Trophoblast cell (in vitro differentiated cells and primary cell): ENCODE measurements at regions not wholly inside any gene's neighbourhood (a gene's known extent, or its start where the extent isn't known, plus 50 kb on each side); places are given as distances from the start of the nearest gene placed in this dataset.

Experiments
- DNase-seq, 2 donors: peaks; one replicate each; pipeline ENCODE4 v3.0.0-alpha.2; 2016
- H2AFZ ChIP-seq: 2 replicates; pipeline ENCODE4 v1.6.1; 2013; ENCODE audit warnings: low read length, moderate library complexity, mild to moderate bottlenecking; ENCODE audit not compliant: insufficient read depth, poor library complexity
- H2AK5ac ChIP-seq: 2 replicates; pipeline ENCODE4 v1.6.1; 2013; ENCODE audit warnings: mild to moderate bottlenecking, low read length
- H2BK120ac ChIP-seq: 2 replicates; pipeline ENCODE4 v1.6.1; 2013; ENCODE audit warnings: low read length, mild to moderate bottlenecking, moderate library complexity; ENCODE audit not compliant: insufficient read depth, poor library complexity
- H2BK12ac ChIP-seq: 2 replicates; pipeline ENCODE4 v1.6.1; 2013; ENCODE audit warnings: mild to moderate bottlenecking, low read length, moderate library complexity
- H2BK5ac ChIP-seq: 2 replicates; pipeline ENCODE4 v1.6.1; 2013; ENCODE audit warnings: low read length, low read depth, moderate library complexity, mild to moderate bottlenecking; ENCODE audit not compliant: poor library complexity
- H3K14ac ChIP-seq: 2 replicates; pipeline ENCODE4 v1.6.1; 2013; ENCODE audit warnings: mild to moderate bottlenecking, low read length
- H3K18ac ChIP-seq: 2 replicates; pipeline ENCODE4 v1.6.1; 2013; ENCODE audit warnings: mild to moderate bottlenecking, low read length
- H3K23ac ChIP-seq: 2 replicates; pipeline ENCODE4 v1.6.1; 2013; ENCODE audit warnings: low read length
- H3K27ac ChIP-seq: 2 replicates; pipeline ENCODE4 v1.5.1; 2013; ENCODE audit warnings: low read depth, mild to moderate bottlenecking, inconsistent platforms, low read length, moderate library complexity
- H3K27me3 ChIP-seq: 2 replicates; pipeline ENCODE4 v1.6.1; 2013; ENCODE audit warnings: inconsistent platforms, mild to moderate bottlenecking, low read length, moderate library complexity; ENCODE audit not compliant: insufficient read depth
- H3K36me3 ChIP-seq, 2 experiments: 1 replicate in 1 of 2; 2 replicates in 1 of 2; pipeline ENCODE4 v1.6.1; 2013; ENCODE audit warnings: low read length in 2 of 2, mild to moderate bottlenecking in 2 of 2, moderate library complexity in 1 of 2; ENCODE audit not compliant: insufficient read depth in 2 of 2, control insufficient read depth in 1 of 2
- H3K4ac ChIP-seq: 2 replicates; pipeline ENCODE4 v1.6.1; 2013; ENCODE audit warnings: low read depth, mild to moderate bottlenecking, low read length, moderate library complexity
- H3K4me1 ChIP-seq, 2 experiments: 1 replicate in 1 of 2; 2 replicates in 1 of 2; pipeline ENCODE4 v1.6.1; 2013; ENCODE audit warnings: low read length in 2 of 2, mild to moderate bottlenecking in 2 of 2, moderate library complexity in 1 of 2; ENCODE audit not compliant: insufficient read depth in 2 of 2, control insufficient read depth in 1 of 2
- H3K4me2 ChIP-seq: 2 replicates; pipeline ENCODE4 v1.6.1; 2013; ENCODE audit warnings: inconsistent platforms, mild to moderate bottlenecking, low read length, moderate library complexity
- H3K4me3 ChIP-seq: 2 replicates; pipeline ENCODE4 v1.5.1; 2013; ENCODE audit warnings: mild to moderate bottlenecking, low read depth, low read length, inconsistent platforms
- H3K79me1 ChIP-seq: one replicate; pipeline ENCODE4 v1.6.1; 2013; ENCODE audit warnings: low read length
- H3K79me2 ChIP-seq: 2 replicates; pipeline ENCODE4 v1.6.1; 2013; ENCODE audit warnings: low read length, mild to moderate bottlenecking; ENCODE audit not compliant: control insufficient read depth, insufficient read depth, poor library complexity
- H3K9ac ChIP-seq: 2 replicates; pipeline ENCODE4 v1.6.1; 2013; ENCODE audit warnings: mild to moderate bottlenecking, low read length
- H3K9me3 ChIP-seq: 2 replicates; pipeline ENCODE4 v1.6.1; 2013; ENCODE audit warnings: low read depth, mild to moderate bottlenecking, control low read depth, inconsistent platforms, low read length; ENCODE audit not compliant: insufficient read depth
- H4K12ac ChIP-seq: 2 replicates; pipeline ENCODE4 v1.6.1; 2013; ENCODE audit warnings: low read depth, mild to moderate bottlenecking, low read length, moderate library complexity
- H4K8ac ChIP-seq: 2 replicates; pipeline ENCODE4 v1.6.1; 2013; ENCODE audit warnings: low read depth, mild to moderate bottlenecking, low read length, moderate library complexity
- H4K91ac ChIP-seq: one replicate; pipeline ENCODE4 v1.6.1; 2013; ENCODE audit warnings: low read depth, mild to moderate bottlenecking, low read length, moderate library complexity
- WGBS: extraction: QIAGEN DNeasy Blood & Tissue Kit; methylation state at CpG from one replicate; pipeline ENCODE4 v1.1.7; 2013; ENCODE audit warnings: missing lambda C conversion rate; ENCODE audit not compliant: insufficient read length, insufficient coverage; ENCODE audit errors: extremely low coverage; 5-methylcytosine and 5-hydroxymethylcytosine counted together

DNA sequence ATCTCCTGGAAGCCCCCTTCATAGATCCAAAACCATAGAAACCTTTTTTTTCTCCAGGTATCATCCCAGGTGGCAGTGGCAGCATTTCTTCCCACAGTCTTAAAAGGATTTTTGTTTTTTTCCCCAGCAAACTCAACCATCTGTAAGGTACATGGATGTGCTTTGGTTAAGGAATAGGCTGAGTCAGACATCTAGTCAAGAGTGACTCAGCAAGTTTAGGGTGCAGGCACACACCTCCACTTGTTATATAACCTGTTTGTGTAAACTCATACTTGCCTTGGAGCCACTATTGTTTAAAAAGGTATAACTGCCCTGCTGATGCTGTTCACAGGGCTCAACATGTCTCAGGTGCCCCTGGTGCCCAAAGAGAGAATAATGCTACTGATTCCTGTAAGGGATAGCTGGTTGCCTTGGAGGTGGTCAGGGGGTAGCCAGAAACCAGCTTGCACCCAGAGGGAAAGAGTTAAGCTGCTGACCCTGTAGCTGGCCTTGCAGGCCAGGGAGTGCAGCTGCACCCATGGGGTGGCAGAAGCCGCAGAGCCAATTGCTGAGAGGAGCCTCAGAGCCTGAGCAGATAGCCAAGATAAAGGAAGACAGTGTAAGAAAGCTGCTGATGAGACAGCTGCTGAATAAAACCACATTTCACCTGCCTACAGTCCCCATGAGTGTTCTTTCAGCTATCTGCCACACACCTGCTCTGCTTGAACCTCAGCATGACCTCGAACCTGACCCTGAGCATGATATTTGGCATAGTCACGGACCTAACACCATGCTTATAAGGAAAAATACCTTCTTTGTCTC is 1726.1 kb upstream of the RAG2 start:
- Histone ChIP-seq H2AFZ (no peak overlapping the region), H3K4me1 (no peaks in the 10 kb centered on the region), H4K91ac (no peak overlapping the region), H3K4me2 (no peak overlapping the region), H3K23ac (no peak overlapping the region), H2BK12ac (no peak overlapping the region), H3K9me3 (no peaks in the 10 kb centered on the region), H3K27me3 (no peaks in the 10 kb centered on the region), H3K79me1 (no peaks in the 10 kb centered on the region), H3K18ac (no peak overlapping the region), H2BK120ac (no peak overlapping the region), H3K4ac (no peak overlapping the region), H3K14ac (no peak overlapping the region), H4K8ac (no peak overlapping the region), H3K4me3 (no peak overlapping the region), H3K79me2 (no peaks in the 10 kb centered on the region), H3K9ac (no peak overlapping the region), H2AK5ac (no peak overlapping the region), H4K12ac (no peak overlapping the region), H3K36me3 (no peaks in the 10 kb centered on the region), H2BK5ac (no peak overlapping the region), H3K27ac (no peak overlapping the region)
- DNase-seq, result no peak
- no CpG with 5 or more reads among the region's 3 CpGs for WGBS

DNA sequence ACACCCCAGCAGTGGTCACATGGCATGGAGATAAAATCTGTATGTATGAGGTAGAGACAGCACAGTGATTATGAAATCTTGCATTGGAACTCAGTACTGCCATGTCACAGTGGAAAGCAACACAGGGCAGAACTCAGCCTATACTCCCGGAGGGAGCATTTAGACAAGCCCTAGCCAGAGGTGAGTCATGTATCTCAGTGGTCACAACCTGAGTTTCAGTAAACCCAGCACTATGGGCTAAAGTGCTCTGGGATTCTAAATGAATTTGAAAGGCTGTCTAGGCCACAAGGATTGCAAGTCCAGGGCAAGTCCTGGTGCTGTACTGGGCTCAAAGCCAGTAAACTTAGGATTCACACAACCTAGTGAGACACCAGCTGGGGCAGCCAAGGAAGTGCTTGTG is 1717.1 kb upstream of the RAG2 start:
- no CpG with 5 or more reads among the region's 1 CpG for WGBS
- no peak overlapping the region for H3K18ac ChIP-seq
- no peak overlapping the region for H3K4me3 ChIP-seq
- peak overlapping the region; percentile 13 for H3K27ac ChIP-seq
- peak overlapping the region; percentile 56 for H4K91ac ChIP-seq
- H2BK5ac ChIP-seq, result peak overlapping the region; percentile 45
- H3K36me3 ChIP-seq, result no peaks in the 10 kb centered on the region
- H3K27me3 ChIP-seq, result no peaks in the 10 kb centered on the region
- peaks cover 2% of the 10 kb centered on the region for H3K79me2 ChIP-seq
- DNase-seq, result peak; percentile 34 to 63
- H4K12ac ChIP-seq, result no peak overlapping the region
- no peak overlapping the region for H4K8ac ChIP-seq
- no peak overlapping the region for H3K14ac ChIP-seq
- peaks cover 0 to 5% of the 10 kb centered on the region in 2 experiments for H3K4me1 ChIP-seq
- H3K23ac ChIP-seq, result no peak overlapping the region
- no peak overlapping the region for H2AK5ac ChIP-seq
- H3K4me2 ChIP-seq, result no peak overlapping the region
- no peak overlapping the region for H2BK120ac ChIP-seq
- no peaks in the 10 kb centered on the region for H3K9me3 ChIP-seq
- H3K9ac ChIP-seq, result no peak overlapping the region
- no peak overlapping the region for H3K4ac ChIP-seq
- no peak overlapping the region for H2AFZ ChIP-seq
- no peak overlapping the region for H2BK12ac ChIP-seq
- H3K79me1 ChIP-seq, result peaks cover 4% of the 10 kb centered on the region

DNA sequence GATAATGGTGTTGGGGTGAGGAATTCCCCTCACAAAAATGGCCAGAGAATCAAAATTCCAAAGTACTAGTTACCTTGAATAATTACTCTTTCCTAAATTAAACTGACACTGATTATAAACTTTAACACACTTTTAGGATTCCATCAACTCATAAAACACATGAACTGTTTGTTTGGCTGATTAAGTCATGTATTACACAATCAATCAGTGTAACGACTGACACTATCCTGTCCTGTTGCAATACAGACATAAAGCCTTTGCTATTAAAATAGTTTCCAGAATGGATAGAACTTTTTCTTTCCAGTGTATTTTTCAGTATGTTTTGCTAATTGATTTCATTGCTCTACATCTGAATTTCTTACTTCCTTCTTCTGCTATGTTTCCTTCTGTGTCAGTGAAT is 1709.4 kb upstream of the RAG2 start:
- Histone ChIP-seq H3K79me1 (no peaks in the 10 kb centered on the region), H3K27ac (no peak overlapping the region), H3K79me2 (no peaks in the 10 kb centered on the region), H4K91ac (no peak overlapping the region), H2AFZ (no peak overlapping the region), H4K8ac (no peak overlapping the region), H4K12ac (no peak overlapping the region), H3K36me3 (no peaks in the 10 kb centered on the region), H3K4me1 (no peaks in the 10 kb centered on the region), H3K14ac (no peak overlapping the region), H3K9me3 (no peaks in the 10 kb centered on the region), H2BK120ac (no peak overlapping the region), H3K4me2 (no peak overlapping the region), H3K23ac (no peak overlapping the region), H2BK12ac (no peak overlapping the region), H2AK5ac (no peak overlapping the region), H3K4me3 (no peak overlapping the region), H2BK5ac (no peak overlapping the region), H3K4ac (no peak overlapping the region), H3K18ac (no peak overlapping the region), H3K9ac (no peak overlapping the region), H3K27me3 (no peaks in the 10 kb centered on the region)
- WGBS, result no CpG with 5 or more reads among the region's 1 CpG
- no peak for DNase-seq

DNA sequence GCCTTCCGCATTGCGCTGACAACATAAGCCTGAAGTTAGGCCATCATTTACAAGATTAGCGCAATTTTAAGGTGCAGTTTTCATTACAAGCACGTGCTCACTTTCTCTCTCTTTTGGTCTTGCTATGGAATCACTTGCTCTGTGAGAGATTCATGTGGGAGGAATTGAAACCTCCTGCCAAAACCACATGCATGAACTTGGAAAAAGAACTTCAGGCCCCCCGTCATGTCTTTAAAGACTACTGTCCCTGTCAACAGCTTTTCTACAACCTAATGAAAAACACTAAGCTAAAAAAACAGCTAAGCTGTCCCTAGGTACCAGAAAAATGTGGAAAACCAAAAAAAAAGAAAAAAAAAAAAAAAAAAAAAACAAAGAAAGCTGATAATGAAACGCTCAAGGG is 1707.6 kb upstream of the RAG2 start:
- H3K9ac ChIP-seq, result no peak overlapping the region
- no peak for DNase-seq
- no peak overlapping the region for H2BK120ac ChIP-seq
- no peak overlapping the region for H2AFZ ChIP-seq
- no peaks in the 10 kb centered on the region for H3K79me1 ChIP-seq
- no peaks in the 10 kb centered on the region for H3K4me1 ChIP-seq
- H3K27me3 ChIP-seq, result no peaks in the 10 kb centered on the region
- H2AK5ac ChIP-seq, result no peak overlapping the region
- H3K36me3 ChIP-seq, result no peaks in the 10 kb centered on the region
- no peak overlapping the region for H3K27ac ChIP-seq
- no peaks in the 10 kb centered on the region for H3K9me3 ChIP-seq
- H3K23ac ChIP-seq, result no peak overlapping the region
- no peak overlapping the region for H3K4me3 ChIP-seq
- no peak overlapping the region for H2BK5ac ChIP-seq
- H4K8ac ChIP-seq, result no peak overlapping the region
- no peak overlapping the region for H4K12ac ChIP-seq
- H2BK12ac ChIP-seq, result no peak overlapping the region
- H4K91ac ChIP-seq, result no peak overlapping the region
- H3K14ac ChIP-seq, result no peak overlapping the region
- H3K79me2 ChIP-seq, result no peaks in the 10 kb centered on the region
- H3K18ac ChIP-seq, result no peak overlapping the region
- no peak overlapping the region for H3K4me2 ChIP-seq
- no CpG with 5 or more reads among the region's 6 CpGs for WGBS
- H3K4ac ChIP-seq, result no peak overlapping the region
